GM12873 (cell line): ENCODE measurements at regions not wholly inside any gene's neighbourhood (a gene's known extent, or its start where the extent isn't known, plus 50 kb on each side); places are given as distances from the start of the nearest gene placed in this dataset.

ENCODE experiments used
- CTCF ChIP-seq: IDR thresholded peaks from 2 replicates; pipeline ENCODE4 v1.5.1; 2012; ENCODE audit warnings: low read depth, mild to moderate bottlenecking, moderate library complexity, low read length, control low read depth; ENCODE audit not compliant: insufficient read depth; ENCODE audit errors: missing control alignments

DNA sequence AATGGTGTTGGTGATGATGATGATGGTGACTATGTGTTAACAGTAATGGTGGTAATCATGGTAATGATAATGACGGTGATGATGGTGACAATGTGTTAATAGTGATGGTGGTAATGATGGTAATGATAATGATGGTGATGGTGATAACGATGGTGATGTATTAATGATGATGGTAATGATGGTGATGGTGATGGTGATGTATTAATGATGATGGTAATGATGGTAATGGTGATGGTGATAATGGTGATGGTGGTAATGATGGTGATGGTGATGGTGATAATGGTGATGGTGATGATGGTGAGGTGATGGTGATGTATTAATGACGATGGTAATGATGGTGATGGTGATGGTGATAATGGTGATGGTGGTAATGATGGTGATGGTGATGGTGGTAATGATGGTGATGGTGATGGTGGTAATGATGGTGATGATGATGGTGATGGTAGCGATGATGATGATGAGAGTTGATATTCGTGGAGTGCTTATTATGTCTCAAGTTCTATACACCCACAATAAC is 212.8 kb upstream of the NCKAP5 start:
- TF ChIP-seq CTCF, result no peak

DNA sequence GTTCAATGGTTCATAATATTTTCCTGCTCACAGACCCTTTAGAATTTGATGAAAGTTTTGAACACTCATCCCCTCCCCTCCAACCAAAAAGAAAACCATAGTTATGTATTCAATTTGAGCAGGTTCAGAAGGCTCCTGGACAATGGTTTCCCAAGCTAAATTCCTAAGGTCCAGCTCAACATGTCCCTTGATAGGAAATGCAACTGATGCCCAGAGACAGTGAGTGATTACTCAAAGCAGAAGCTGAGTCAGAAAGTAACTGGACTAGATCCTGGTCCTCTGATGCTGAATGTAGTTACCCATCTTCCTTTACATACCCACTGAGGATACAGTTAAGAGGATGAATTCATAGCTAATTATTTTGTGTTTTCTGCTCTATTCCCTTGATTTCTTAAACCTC is 218.9 kb upstream of the NCKAP5 start:
- TF ChIP-seq CTCF, result no peak

DNA sequence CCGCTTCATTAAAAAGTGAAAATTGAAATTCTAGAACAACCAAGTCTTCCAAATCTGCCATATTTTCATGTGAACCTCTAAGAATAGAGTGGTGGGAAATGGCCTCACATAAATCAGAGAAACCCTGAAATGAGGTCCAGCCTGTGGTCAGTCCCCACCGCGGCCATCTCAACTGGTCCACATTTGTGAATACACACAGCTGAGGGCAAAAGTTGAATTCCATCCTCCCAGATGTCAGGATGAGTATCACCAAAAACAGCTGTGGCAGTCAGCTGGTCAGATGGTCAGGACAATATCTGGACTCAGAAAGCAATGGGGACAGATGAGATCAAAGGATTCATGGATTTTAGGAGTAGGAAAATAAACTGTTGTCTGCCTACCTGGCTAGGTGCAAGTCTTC is 219.4 kb upstream of the NCKAP5 start:
- no peak for TF ChIP-seq CTCF

- TF ChIP-seq CTCF, result no peak
Observed at GRCh38 chr2:133788386-133788785, 220.1 kb upstream of the NCKAP5 start.

GRCh38 chr2:133789743-133790142 is 221.5 kb upstream of the NCKAP5 start:
- TF ChIP-seq CTCF, result no peak

GRCh38 chr2:133790711-133791110 is 222.4 kb upstream of the NCKAP5 start:
- no peak for TF ChIP-seq CTCF

DNA sequence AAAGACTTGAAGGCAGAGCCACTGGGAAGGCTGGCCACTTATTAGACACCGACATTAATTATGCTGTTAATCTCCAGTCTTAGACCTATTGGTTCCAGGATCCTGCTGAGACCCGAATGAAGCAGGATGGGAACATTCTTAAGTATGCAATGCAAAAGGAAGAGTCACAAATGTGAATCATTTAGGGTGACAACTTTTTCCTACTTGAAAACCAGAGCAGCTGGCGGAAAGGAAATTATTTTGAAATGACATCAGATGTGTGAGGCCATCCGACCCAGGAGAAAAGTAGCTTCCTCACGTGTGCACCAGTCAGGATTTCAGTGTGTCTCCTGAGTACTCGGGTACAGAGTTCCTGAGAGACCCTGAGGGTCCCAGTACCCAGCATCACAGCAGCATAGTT is 222.9 kb upstream of the NCKAP5 start:
- no peak for TF ChIP-seq CTCF
